Medulla oblongata (tissue), 1 donor: ENCODE measurements at regions not wholly inside any gene's neighbourhood (a gene's known extent, or its start where the extent isn't known, plus 50 kb on each side); places are given as distances from the start of the nearest gene placed in this dataset.

ENCODE experiments used
- DNase-seq: peaks from one replicate; pipeline ENCODE4 v3.0.0-alpha.2; 2015; ENCODE audit errors: extremely low spot score

DNA sequence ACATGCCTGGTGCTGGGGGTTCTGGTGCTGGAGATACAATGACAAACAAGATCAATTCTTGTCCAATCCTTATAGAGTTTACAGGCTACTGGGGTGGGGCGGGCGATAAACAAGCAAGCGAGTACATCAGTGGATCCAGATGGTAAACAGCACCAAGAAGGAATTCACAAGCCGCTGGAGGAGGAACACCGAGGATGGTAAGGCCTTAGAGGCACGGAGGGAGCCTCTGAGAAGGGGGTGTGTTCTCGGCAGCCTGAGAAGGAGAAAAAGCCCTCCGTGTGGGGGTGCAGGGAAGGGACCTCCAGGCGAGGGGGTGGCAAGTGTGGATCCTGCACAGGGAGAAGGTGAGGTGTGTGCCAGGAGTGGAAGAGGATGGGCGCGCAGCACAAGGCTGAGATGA lies 276.5 kb upstream of the FOXQ1 start:
- DNase-seq: no peak

- no peak for DNase-seq
These were observed 280.2 kb upstream of the FOXQ1 start for GRCh38 chr6:1031720-1032119.

- DNase-seq: no peak
These were observed 282.8 kb upstream of the FOXQ1 start for GRCh38 chr6:1029141-1029540.

GRCh38 chr6:1028723-1029122 lies 283.2 kb upstream of the FOXQ1 start:
- no peak for DNase-seq

GRCh38 chr6:1027795-1028569 lies 283.9 kb upstream of the FOXQ1 start:
- no peak for DNase-seq

DNA sequence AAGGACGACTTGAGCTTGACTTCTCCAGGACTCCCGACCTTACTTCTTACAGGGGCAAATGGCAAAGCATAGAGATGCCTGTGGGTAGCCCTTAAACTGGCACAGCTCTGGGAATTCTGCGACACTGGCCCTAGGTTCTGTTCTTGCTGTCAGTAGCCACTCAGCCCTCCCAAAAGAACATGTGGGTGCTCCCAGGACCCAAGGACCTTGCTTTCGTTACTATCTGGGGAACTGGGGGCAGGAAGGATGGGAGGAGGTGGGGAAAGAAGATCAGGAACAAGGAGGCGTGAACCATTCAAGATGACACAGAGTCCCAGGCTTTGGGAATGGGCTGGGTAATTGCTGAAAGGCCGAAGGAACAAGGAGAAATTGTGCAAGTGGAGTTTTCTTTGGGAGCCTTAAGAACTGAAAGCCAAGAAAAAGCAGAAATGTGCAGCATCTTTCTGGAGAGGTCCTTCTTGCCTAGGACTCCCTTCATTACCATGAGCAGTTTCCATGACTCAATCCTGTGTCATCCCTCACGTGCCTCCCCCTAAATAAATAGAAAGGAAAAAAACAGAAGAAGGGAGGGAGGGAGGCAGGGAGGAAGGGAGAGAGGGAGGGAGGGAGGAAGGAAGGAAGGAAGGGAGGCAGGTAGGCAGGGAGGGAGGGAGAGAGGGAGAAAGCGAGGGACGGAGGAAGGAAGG lies 284.6 kb upstream of the FOXQ1 start:
- no peak for DNase-seq

DNA sequence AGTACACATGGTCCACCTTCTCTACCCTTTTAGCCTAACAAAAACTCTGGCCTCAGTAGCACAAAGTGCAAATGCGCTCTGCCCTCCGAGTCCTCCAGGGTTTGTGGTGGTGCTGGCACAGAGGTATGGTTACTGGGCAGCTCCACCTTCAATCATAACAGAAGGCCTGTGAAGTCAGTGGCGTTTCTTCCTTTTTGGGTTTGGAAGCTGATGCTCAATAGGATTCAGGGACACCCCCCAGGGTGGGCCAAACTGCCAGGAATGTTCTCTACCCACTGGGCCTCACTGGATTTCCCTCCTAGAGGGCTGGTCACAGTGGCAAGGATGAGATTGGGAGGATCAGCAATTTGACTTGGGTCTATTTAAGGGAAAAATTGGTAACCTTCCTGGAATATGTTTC lies 286.1 kb upstream of the FOXQ1 start:
- no peak for DNase-seq

GRCh38 chr6:1024587-1024986 lies 287.3 kb upstream of the FOXQ1 start:
- DNase-seq: no peak

DNA sequence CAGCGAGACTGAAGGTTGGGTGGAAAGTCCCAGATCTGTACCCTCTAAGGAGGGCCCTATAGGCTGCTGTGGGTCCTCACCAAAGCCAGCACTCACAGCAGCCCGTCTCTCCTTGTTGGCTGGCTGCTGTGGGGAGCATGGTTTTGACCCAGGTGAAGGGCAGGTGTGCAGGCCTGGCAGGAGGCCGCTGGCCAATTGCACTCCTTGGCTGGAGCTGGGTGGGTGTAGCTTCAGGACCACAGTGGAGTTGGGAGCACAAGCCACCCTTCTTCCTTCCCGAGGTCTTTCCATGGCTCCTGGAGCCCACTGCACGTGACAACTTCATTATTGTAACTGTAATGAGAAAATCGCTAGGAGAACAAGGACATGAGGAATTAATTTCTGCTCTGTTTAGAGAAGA lies 287.7 kb upstream of the FOXQ1 start:
- DNase-seq: no peak

- no peak for DNase-seq
These were observed 288.7 kb upstream of the FOXQ1 start for GRCh38 chr6:1023229-1023628.

- no peak for DNase-seq
These were observed 289.2 kb upstream of the FOXQ1 start for GRCh38 chr6:1022719-1023118.

DNA sequence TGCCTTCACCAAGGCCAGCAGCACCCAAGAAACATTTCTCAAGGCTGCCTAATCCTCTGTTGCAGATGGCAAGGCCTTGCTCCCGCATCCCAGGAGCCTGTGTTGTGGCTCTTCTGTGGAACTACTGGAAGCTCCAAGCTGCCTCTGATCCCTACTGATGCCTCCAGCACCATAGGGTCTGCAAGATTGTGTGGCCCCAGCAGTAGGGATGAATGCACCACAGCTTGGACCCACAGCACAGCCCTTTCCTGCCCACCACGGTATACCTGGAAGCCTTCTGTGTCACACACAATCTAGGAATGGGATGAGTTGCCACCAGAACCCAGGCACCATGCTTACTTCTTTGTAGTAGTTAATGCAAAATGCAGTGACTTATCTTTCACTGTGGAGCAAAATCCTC lies 291.1 kb upstream of the FOXQ1 start:
- no peak for DNase-seq

- DNase-seq: no peak
These were observed 291.8 kb upstream of the FOXQ1 start for GRCh38 chr6:1020133-1020532.

DNA sequence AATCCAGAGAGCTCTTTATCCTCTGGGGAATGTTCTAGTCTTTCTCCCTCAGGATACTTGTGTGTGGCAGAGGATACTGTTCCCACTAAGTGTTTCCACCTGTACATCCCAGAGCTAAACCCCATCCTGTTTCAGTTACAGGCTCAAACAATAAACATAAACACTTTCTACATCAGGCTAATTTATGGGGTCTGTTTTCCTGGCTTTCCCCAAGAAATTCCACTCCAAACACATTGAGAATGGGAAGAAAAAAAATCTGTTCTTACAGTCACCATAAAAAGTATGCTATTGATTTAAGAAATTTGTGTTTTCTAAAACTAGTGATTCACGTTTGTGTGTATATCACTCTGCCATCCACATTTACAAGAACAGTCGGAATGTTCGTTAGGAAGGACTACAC lies 293.9 kb upstream of the FOXQ1 start:
- no peak for DNase-seq

DNA sequence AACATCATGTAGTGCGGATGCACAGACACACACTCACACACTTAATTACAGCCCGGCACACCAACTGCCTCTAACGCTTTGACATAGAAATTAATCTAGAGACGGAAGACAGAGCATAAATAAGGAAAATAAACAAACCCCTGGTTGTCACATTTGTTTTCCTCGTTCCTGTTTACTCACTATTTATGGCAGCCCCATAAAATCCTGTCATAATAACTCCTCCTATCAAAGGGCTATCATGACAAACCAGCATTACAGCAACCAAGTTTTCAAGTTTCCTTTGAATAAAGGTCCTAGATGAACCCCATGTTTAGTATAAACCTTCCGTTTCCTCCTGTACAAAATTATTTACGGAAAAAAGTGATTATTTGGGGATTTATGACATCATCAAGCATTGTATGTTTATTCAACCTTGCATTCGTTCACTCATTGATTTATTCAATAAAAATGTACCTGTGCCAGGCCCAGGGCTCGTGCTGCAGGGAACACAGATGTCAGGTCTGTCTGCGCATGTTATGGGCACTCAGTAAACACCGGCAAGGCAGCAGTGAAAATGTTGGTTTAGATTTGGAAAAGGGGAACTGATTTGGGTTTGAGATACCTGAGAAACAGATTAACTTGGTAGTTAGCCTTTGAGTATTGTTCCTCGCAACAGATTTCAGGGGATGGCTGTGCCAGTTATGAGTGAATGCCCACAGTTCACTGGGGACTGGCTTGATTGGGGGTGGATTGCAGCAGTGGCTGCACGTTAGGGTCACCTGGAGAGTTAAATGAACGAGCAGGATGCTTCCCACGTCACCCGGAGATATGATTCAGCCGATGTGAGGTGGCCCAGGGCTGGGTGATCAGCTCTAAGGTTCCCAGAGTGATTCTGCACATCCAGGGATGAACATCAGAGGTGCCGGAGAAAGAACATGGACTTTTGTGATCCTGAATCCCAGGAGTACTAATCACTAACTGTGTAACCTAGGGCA lies 295.3 kb upstream of the FOXQ1 start:
- DNase-seq: no peak

GRCh38 chr6:1015825-1016224 lies 296.1 kb upstream of the FOXQ1 start:
- no peak for DNase-seq

DNA sequence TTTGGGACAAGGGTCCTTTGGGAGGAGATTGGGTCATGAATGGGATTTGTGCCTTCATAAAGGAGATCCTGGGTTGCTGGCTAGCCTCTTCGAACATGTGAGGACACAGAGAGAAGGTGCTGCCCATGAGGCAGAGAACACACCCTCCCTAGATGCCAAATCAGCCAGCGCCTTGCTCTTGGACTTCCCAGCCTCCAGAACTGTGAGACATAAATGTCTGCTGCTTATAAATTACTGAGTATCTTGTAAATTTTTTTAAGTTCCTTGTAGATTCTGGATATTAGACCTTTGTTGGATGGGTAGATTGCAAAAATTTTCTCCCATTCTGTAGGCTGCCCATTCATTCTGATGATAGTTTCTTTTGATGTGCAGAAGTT lies 297.5 kb upstream of the FOXQ1 start:
- no peak for DNase-seq

DNA sequence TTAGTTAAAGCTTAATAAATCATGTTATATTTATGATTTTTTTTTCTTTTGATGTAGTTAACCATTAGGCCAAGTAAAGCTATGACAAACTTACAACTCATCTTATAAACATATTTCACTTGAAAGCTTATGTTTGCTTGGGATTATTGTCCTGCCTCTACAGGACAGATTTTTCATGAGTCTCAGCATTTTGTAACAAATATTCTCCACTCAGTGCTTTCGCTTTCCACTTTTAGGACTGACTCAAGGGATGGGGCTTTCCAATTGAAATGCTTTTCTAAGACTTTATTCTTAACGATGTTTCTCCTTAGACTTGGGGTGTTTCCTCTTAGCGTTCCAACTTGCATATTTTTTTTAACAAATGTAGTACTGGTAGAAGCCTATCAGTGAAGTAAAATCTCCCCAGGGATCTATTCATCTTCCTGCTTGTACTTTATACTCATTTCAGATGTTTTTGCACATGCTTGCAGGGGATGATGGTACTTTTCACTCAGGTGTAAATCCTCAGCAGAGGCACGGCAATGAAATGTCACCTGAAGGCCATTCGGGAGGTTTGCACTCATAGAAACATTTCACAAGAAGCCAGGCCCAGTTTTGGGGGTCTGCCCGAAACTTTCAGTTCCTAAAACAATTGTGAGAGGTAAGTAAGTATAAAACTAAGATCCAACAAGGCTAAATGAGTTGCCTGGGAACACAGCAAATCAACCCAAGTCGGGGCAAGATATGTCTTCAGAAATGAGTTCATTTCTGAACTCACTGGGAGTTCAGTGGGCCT lies 298.1 kb upstream of the FOXQ1 start:
- DNase-seq: no peak

GRCh38 chr6:1009103-1009502 lies 302.8 kb upstream of the FOXQ1 start:
- no peak for DNase-seq

DNA sequence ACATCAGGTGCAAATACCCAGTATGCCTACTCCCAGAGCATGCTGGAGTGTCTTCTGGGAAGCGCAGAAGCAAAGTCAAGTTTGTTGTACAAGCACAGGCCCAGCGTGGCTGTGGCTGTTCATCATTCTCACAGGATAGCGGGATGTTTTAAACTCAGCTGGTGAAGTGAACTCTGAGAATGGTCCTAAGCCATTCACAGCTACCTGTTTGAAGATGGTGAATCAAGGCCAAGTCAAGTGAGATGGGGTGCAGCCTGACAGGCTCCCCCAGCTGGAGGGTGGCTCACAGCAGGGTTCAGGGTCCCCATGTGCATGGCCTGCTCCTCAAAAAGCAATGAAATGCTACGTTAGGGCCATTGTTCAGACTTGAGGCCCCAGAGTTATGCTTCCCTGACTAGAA lies 304.7 kb upstream of the FOXQ1 start:
- DNase-seq: no peak

- no peak for DNase-seq
These were observed 306.8 kb upstream of the FOXQ1 start for GRCh38 chr6:1004885-1005630.
